HG03108 (cell line): ENCODE measurements at regions not wholly inside any gene's neighbourhood (a gene's known extent, or its start where the extent isn't known, plus 50 kb on each side); places are given as distances from the start of the nearest gene placed in this dataset.

Experiments
- ATAC-seq: cut with Tn5 transposase; IDR thresholded peaks from one replicate; pipeline ENCODE4 v1.9.1; 2021; ENCODE audit warnings: moderate library complexity; ENCODE audit not compliant: unreplicated experiment

DNA sequence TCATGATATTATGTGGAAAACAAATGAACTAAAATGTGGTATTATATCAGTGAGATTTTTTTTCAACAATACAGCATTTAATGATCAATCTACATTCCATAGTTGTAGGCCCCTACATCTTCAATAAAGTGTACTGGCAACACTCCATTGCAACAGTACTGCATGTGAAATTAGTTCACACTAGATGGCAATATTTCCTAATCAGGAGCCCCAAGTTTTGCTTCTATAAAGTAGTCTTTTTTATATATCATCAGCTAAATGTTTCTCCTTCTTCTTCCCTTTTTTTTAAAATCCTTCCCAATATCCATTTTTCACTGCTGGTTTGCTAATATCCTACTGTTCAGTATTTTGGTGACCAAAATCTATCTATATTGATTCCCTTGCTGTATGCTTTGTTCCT lies 528.3 kb upstream of the ATXN8OS start:
- ATAC-seq: no peak

DNA sequence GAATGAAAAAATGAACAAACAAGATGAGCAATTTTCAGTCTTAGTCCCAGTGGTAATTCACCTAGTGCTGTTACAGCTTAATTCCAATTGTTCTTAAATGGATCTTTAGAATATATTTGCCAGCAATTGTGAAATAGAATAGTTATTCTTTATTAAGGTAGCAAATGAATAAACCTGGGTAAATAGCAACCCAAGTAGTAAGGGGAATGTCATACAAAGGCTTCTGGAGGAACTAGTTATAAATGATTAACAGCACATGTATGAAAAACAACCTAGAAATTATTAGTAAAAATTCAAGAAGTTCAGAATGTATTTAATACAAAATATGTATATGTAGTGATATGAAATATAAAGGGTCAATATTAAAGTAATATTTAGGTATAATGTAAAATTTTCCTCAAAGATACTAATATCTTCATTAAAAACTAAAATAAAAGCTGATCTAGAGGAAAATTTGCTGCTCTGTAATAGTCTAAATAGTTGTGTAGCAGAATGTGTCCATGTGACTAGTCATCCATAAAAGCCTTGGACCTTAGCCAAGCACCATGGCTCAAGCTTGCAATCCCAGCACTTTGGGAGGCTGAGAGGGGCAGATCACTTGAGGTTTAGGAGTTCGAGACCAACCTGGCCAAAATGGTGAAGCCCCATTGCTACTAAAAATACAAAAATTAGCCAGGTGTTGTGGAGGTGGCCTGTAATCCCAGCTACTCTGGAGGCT lies 535.9 kb upstream of the ATXN8OS start:
- no peak for ATAC-seq

DNA sequence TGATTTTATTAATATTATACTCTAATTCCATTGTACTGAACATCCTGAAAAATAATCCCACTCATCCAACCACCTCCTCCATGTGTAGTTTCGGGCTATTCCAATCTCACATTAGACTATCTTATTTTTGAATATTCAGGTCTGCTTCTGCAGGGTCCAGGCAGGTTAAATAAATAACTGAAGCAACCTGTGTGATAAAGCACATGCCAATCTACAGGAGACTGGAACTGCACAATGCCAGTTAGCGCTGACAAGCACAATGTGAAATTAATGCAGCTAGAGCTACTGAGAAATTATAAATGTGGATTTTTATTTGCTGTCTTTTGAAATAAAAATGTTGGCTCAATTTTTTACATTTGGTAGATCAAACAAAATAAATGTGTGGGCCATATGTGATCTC lies 540.1 kb upstream of the ATXN8OS start:
- no peak for ATAC-seq

DNA sequence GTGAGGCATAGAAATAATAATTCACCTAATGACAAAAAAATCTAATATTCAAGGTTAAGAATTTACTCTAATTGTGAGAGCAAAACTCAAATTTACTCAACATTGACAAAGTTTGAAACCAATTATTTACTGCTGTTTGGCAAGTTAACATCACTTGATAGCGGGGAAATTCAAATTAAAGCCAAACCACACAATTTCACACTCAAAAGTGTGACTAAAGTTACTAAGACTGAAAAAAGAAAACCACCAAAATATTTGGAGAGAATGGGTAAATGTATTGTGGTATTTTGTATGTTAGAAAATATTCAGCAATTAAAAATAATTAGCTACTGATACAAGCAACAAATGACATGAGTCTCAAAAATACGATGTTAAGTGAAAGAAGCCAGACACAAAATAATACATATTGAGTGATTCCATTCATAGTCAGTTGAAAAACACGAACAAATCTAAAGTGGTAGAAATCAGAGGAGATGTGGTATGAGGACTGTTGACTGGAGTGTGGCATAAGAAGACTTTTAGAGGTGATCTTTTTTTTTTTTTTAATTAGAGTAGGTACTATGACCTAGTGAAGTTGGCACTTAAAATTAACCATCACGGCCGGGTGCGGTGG lies 541.4 kb upstream of the ATXN8OS start:
- ATAC-seq: no peak

DNA sequence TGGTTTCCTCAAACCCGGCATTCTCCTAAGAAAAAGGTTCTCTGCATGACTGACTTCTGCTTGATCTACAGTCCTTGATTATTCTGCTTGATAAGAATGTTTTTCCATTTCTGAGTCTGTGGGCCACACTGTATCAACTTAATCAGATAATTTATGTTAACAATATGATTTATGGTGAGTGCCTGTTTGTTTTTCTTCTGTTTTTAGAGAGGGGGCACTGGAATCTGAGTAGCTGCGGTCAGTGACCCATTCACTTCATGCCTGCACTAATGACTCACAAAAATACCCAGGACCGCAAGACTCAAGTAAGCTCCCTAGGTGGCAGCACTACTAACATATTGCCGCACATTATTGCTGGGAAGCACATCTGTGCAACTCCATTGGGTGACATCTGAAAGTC lies 542.3 kb upstream of the ATXN8OS start:
- ATAC-seq: no peak

DNA sequence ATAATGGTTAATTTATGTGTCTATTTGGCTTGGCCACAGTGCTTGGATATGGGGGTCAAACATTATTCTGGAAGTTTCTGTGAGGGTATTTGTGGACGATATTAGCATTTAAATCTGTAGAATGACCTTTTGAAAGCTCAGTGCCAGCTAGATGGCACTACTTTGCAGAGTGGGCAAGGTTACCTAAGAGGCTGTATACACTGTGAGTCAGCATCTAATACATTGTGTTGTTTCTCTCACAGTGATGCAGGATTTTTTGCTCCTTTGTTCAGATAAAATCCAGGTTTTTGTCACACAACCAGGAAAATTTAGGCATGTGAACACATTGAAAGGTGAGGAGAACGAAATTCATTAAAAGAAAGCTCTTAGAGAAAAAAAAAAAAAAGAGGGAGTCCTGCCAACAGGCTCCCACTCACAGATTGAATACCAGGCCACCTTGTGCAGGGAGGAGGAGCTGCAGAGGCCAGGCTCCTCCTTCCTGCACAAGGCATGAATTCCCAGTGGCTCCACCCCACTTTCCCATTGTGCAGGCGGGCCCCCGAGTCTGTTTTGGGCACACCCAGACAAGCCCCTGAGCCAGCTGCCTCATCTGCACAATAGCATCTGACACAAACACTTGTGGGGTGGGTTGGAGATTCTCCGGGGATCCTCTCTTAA lies 551.0 kb upstream of the ATXN8OS start:
- ATAC-seq: no peak

DNA sequence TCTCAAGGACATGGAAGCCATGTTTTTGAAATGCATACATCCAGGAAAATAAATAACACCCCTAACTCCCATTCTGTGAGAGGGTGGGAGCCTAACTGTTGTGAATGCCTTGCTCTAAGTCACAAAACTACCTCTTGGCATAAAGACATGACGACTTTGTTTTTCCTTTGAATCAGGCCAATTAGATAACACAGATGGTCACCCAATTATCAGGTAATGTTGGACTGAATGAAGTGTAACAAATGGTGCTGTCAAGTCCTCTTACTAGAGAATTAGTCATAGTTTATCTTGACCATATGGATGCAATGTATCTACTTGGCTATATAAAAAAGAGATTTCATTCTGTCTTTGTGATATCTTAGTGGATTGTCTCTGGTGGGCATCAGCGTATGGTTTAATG lies 553.6 kb upstream of the ATXN8OS start:
- no peak for ATAC-seq

DNA sequence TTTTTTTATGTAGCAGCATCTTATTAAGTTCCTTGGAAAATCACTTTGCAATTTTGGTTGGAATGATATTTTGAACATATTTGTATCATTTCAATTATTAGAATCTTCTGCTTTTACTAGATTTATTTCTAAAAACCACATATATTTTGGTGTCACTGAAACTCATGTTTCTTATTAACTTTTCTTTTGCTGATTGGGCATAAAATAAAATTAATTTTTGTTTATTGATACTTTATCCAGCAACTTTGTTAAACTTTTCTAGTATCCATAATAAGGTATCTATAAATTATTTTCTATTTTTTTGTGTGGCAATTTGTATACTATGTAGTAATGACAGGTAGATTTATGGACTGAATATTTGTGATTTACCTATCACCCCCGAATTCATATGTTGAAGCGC lies 556.4 kb upstream of the ATXN8OS start:
- ATAC-seq: no peak

DNA sequence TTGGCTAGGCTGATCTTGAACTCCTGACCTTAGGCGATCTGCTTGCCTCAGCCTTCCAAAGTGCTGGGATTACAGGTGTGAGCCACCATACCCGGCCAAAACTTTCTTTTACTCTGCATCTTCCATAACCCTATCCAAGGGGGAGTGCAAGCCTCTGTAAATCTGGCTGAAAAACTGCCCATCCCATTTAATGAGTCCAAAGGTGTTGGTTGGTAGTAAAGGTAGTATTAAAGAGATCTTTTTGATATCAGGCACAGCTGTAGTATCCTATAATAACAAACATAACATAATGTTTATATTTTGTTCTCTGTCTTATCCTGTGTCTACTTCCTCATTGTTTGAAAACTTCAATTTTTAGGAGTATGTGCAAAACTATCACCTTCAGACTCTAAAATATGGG lies 559.8 kb upstream of the ATXN8OS start:
- no peak for ATAC-seq

DNA sequence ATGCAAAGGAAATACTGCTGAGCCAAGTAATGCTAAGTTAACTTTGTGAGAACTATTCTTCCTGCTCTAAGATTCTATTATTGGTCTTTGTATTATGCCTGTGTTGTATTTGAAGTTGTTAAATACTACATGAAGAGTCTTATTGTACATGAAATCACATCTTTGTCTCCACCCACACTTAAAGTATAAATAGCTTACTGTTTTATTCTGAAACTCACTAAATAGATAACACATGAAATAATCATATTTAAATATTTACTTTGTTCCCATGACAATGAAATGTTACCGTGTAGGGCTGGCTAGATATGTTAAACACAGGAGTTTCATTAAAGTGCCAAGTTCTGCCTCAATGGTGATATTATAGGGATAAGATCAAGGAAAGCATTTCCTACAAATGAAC lies 562.1 kb upstream of the ATXN8OS start:
- no peak for ATAC-seq

DNA sequence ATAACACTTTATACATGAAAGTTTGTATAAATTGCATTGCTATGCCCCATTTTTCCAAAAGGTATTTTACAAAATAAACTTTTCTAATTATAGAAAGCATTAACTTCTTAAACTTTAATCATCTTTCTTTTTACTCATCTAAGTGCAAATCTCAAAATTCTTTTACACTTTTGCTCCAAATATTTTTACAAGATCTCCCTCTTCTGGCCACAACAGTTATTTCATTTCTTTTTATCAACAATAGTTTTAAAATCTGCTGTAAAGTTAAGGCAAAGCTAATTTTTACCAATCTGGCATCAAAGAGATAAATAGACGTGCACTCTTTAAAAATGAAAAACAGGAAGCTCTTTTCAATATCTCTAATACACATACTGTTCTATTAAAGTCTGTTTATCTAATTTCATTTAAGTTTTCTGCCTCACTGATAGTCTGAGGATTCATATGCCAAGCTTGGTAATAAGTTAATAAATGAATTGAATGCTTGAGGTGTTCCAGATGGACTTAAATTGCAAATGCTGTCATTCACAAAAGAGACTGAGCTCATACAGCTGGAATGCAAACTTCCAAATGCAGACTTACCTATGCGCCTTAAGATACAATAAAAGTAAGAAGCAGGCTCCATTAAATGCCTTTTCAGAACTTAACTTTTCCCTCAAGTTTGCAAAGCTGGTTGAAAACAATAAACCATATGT lies 583.0 kb upstream of the ATXN8OS start:
- no peak for ATAC-seq

DNA sequence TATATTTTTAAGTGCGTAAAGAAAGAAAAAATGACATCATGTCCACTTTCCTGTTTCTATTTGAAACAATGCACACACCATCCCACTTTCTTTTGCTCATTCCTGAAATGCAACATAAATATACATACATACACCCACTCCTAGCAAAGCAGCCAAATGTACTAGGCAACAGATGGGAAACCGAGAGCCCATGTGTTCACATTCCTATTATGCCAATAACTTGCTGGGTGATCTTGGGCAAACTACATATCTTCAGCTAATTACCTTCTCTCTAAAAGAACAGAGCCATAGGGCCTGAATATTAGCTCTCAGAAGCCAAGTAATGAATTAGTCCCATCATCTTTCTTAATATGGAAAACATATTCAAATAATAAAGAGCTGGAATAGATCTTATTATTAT lies 610.6 kb upstream of the ATXN8OS start:
- no peak for ATAC-seq

DNA sequence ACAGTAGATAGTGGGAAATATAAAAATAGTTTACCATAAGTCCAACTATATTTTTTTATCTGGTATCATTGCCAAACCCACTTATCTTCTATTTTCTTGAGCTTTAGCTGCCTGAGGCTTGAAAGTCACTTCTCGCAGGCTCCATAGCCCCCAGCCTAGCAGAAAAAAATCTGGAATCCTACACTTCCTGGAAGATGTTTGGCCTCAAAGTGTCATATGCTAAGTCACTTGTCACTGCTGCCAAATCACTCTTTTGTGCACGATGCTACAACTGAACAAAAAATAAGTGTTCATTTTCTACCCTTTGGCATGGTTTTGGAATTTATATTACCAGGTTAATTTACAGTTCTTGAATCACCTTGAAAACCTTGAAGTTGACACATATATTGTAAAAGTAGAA lies 612.5 kb upstream of the ATXN8OS start:
- no peak for ATAC-seq

DNA sequence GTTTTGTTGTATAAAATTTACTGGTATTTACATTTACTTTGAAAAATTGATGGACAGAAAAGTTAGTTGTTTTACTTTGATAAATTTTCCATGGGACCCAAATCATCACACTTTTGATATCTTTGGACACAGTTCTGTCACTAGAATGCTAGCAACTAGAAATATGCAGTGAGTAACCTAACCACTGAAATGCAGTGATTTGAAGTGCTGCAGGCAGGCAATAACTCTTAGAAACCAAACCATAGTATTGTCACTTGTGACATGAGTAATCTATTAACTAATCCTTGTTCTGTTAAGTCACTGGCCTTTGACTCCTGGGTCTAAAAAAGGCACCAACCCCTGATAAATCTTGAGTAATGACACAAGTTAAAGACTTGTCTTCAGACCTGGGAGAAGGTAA lies 620.0 kb upstream of the ATXN8OS start:
- no peak for ATAC-seq

DNA sequence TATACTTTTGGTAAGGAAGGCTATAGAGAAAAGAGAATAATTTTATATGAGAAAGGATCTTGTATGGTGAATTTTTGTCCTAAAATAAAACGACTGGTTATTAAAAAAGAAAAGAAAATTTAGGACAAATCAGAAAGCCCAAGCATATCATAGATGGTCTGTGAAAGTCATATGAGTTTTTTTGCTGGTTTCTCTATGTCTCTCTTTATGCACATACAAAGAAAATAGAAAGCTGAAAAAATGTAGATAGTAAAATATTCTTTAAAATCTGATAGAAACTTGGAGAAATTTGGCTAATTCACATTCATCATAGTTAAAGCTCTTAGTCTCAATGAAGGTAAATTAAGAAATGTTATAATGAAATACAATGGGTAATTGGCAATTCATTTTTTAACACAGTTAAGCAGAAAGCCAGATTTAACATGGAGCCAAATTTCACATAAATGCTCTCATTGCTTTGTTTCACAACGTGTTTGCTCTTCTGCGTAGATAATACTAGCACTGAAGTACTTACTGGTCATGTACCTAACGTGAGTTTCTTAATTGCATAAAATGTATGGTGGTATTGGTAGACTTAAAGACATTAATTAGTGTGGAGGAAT lies 621.5 kb upstream of the ATXN8OS start:
- no peak for ATAC-seq

DNA sequence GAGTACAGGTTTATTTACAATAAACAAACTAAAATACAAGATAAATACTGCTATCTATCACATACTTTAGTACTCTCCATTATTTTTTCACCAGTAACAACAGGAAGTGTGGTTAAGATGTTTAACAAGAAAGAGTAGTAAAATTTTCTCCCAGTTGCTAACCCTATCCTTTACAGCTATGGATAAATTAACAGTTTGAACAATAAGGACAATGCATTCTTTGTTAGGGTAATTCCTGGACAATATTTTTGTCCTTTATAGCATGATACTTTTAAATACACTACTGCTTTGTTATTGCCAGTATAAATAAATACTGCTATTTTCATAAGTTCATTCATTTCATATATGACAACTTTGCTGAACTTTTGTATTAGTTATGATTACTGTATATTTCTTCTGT lies 630.2 kb upstream of the ATXN8OS start:
- ATAC-seq: no peak

DNA sequence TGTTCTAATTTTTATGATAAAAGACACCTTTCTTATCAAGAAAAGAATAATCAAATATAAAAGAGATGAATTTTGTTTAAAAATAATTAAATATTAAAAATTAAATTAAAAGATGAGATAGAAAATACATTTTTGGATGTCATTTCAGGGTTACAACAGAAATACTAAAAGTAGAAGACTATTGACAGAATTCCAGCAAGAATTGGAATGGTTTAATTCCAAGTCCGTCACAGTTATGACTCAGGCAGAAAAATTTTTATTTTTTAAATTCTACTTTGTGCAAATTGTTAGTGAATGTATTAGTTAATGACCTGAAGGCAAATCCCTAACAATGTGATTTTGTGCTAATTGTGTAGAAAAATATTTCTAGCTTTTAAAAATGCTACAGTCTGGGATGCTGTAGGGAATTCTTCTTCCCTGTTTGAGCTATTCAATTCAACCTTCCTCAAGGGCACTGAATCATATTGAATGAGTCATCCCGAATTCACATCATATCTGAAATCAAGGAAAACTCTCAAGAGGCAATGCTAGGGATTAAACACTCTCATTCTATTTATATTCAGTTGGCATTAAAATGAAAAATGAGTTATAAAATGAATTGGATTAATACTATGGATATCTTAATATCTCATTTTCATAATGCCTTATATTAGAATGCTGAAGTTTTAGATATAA lies 633.5 kb upstream of the ATXN8OS start:
- ATAC-seq: no peak

DNA sequence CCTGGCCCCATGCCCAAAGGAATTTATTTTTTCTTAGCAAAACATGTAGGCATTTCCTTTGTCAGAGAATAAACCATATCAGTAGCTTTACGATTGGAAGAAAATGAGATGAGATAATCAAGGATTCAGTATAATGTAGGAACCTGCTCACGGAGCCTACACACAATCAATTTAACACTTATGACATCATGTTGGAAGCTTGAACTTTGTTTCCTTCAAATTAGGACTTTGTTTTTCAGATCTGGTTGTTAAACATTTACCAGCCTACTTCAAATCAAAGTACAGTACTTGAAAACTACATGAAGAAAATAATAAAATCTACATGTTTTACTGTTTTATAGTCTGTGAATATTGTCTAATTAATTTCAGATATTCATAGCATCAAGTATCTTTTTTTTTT lies 639.0 kb upstream of the ATXN8OS start:
- no peak for ATAC-seq

DNA sequence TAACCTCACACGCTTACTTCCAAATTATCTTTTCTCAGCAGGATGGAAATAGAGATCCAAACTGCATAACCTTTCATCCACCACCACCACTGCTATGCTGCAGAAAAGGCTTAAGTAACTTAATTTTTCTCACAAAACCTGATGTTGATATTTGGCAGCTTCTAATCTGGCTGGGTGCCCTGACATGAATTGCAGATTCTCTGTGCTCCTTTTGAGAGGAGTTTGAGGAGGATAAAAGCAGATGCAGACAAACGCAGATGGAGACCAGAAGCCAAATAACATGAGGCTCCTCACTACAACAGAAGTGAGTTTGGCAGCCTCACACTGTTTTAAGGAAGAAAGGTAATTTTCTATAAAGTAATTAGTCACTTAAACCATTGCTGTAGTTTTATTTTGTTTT lies 646.2 kb upstream of the ATXN8OS start:
- ATAC-seq: no peak

DNA sequence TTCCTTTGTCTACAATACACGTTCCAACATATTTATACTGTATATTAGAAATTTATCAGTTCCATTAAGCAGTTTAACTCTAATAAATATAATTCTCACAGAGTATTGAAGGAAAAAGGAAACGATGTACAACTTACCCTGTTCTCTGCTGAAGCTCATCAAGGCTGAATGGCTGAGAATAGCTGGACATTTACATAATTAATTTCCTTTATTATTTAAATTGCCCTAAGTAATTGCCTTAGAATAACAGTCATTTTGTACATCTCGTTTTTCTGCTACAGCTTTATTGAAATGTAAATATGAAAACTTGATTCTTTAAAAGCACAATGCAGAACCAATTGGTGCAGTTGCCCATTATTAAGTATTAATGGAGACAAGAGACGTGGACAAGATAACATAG lies 648.3 kb upstream of the ATXN8OS start:
- ATAC-seq: no peak

DNA sequence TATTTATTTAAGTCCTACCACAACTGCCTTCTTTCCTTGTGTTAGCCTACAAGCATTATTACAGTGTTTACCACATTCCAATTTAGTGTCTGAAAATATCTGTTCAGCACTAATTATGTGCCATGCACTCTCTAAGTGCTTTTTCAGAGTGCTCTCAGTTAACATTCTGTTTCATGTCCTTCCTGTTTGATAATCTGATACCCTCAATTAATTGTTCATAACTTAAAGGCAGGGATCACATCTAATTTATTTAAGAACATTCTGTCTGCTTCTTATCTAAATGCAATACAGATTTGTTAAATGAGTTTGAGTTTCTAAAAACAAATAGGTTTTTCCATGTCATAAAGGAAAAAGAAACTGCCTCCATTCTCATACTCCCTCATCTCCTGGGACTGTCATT lies 649.6 kb upstream of the ATXN8OS start:
- no peak for ATAC-seq
